ENCODE measurements at regions not wholly inside any gene's neighbourhood (a gene's known extent, or its start where the extent isn't known, plus 50 kb on each side); places are given as distances from the start of the nearest gene placed in this dataset.

GRCh38 chr6:167714152-167714551, 112.6 kb upstream of the AFDN start:
- no peak for TF ChIP-seq CTCF (IDR thresholded peaks at IDR 0.05)
- TF ChIP-seq POLR2A (IDR thresholded peaks at IDR 0.05), result no peak
